HepG2 (cell line): ENCODE measurements at regions not wholly inside any gene's neighbourhood (a gene's known extent, or its start where the extent isn't known, plus 50 kb on each side); places are given as distances from the start of the nearest gene placed in this dataset.

ENCODE experiments used
- ATAC-seq: fragments of 200-7000 bp; cut with Tn5 transposase; 3 replicates; pipeline ENCODE4 v1.9.1; 2020; ENCODE audit warnings: mild to moderate bottlenecking, moderate library complexity
- BruUV-seq: library from RNA; stranded (reverse); fragments of 400-500 nt; replicated peaks from 2 replicates; lab custom pipeline; 2021; lab: Mats Ljungman, UMichigan
- CTCF ChIA-PET: fragments of 300-600 bp; formaldehyde crosslinking; extraction: SDS; loops from one replicate; lab custom pipeline; 2021; ENCODE audit warnings: low total read pairs, inconsistent platforms, low intra/inter-chr PET ratio; lab: Yijun Ruan, JAX
- POLR2A ChIA-PET: fragments of 350-600 bp; sonication (Branson Sonifier 250); formaldehyde crosslinking; loops from one replicate; lab custom pipeline; 2020; ENCODE audit warnings: antibody characterized with exemption, inconsistent platforms; lab: Yijun Ruan, JAX
- DNase-seq: peaks from one replicate; pipeline ENCODE4 v3.0.0-alpha.2; 2015; ENCODE audit warnings: low spot score
- FAIRE-seq: peaks from 3 replicates; lab custom pipeline; 2011; peaks lifted over from hg19 to GRCh38; lab: Jason Lieb, UNC
- H2AFZ ChIP-seq: one replicate; pipeline ENCODE4 v1.6.1; 2011; ENCODE audit warnings: low read length, inconsistent platforms
- H3K27ac ChIP-seq: fragments of 300-600 bp; 3 replicates; pipeline ENCODE4 v1.8.0; 2011; ENCODE audit warnings: mixed run types, mild to moderate bottlenecking, mixed read lengths, low read length, inconsistent platforms; ENCODE audit not compliant: insufficient read depth; ENCODE audit errors: extremely low read length
- H3K27me3 ChIP-seq, 2 experiments: fragments of 200-600 bp in 1 of 2; 2 replicates in 1 of 2; 3 replicates in 1 of 2; pipeline versions ENCODE4 v1.6.0 to v1.8.0; 2011; ENCODE audit warnings: low read length in 2 of 2, mild to moderate bottlenecking in 2 of 2, moderate library complexity in 2 of 2, inconsistent platforms in 1 of 2; ENCODE audit not compliant: insufficient read depth in 2 of 2, control insufficient read depth in 1 of 2
- H3K36me3 ChIP-seq, 2 experiments: fragments of 200-600 bp in 1 of 2; replicated peaks in 1 of 2; 2 replicates in 1 of 2; 3 replicates in 1 of 2; pipeline versions ENCODE4 v1.5.1 to v1.8.0; 2011; ENCODE audit warnings: low read length in 2 of 2, inconsistent platforms in 1 of 2; ENCODE audit not compliant: insufficient read depth in 2 of 2, control insufficient read depth in 1 of 2
- H3K4me1 ChIP-seq: 2 replicates; pipeline ENCODE4 v1.5.1; 2012; ENCODE audit warnings: low read length, inconsistent platforms; ENCODE audit not compliant: insufficient read depth
- H3K4me2 ChIP-seq: 2 replicates; pipeline ENCODE4 v1.6.0; 2011; ENCODE audit warnings: low read depth, low read length, inconsistent platforms
- H3K4me3 ChIP-seq, 3 experiments: fragments of 200-600 bp in 1 of 3; sonication (generic), shearing (Covaris generic) in 1 of 3; replicated peaks in 1 of 3; 2 replicates each; pipeline ENCODE4 v1.5.1; 2011 to 2016; ENCODE audit warnings: low read length in 3 of 3, inconsistent platforms in 2 of 3, low read depth in 2 of 3, mild to moderate bottlenecking in 2 of 3, control low read depth in 1 of 3, mixed read lengths in 1 of 3; ENCODE audit not compliant: insufficient read depth in 1 of 3
- H3K79me2 ChIP-seq: one replicate; pipeline ENCODE4 v1.6.1; 2011; ENCODE audit warnings: low read length, inconsistent platforms; ENCODE audit not compliant: insufficient read depth
- H3K9ac ChIP-seq: 2 replicates; pipeline ENCODE4 v1.6.0; 2011; ENCODE audit warnings: mild to moderate bottlenecking, low read depth, low read length, inconsistent platforms; ENCODE audit not compliant: insufficient read depth
- H3K9me3 ChIP-seq: 2 replicates; pipeline ENCODE4 v1.5.1; 2012; ENCODE audit warnings: mild to moderate bottlenecking, low read length
- H4K20me1 ChIP-seq: 2 replicates; pipeline ENCODE4 v1.6.0; 2011; ENCODE audit warnings: inconsistent platforms, mild to moderate bottlenecking, low read length, moderate library complexity; ENCODE audit not compliant: insufficient read depth
- CREB3 ChIP-seq: sonication (generic); formaldehyde crosslinking; IDR thresholded peaks from 2 replicates; pipeline ENCODE4 v1.5.0; 2020; ENCODE audit warnings: missing genetic modification reagents
- ELF4 ChIP-seq: sonication (generic); formaldehyde crosslinking; IDR thresholded peaks from 2 replicates; pipeline ENCODE4 v1.5.0; 2020; ENCODE audit warnings: missing genetic modification reagents, mild to moderate bottlenecking, moderate library complexity, borderline replicate concordance
- FOSL1 ChIP-seq: sonication (generic); formaldehyde crosslinking; IDR thresholded peaks from 2 replicates; pipeline ENCODE4 v1.9.0; 2021; ENCODE audit warnings: missing genetic modification reagents, borderline replicate concordance
- HIVEP1 ChIP-seq: sonication (generic); formaldehyde crosslinking; IDR thresholded peaks from 2 replicates; pipeline ENCODE4 v1.4.0; 2020; ENCODE audit warnings: mild to moderate bottlenecking, missing genetic modification reagents
- NFAT5 ChIP-seq: sonication (generic); formaldehyde crosslinking; IDR thresholded peaks from 2 replicates; pipeline ENCODE4 v1.4.0; 2020; ENCODE audit warnings: missing genetic modification reagents
- NFE2 ChIP-seq: sonication (generic); formaldehyde crosslinking; IDR thresholded peaks from 2 replicates; pipeline ENCODE4 v1.4.0; 2020; ENCODE audit warnings: missing genetic modification reagents
- POGZ ChIP-seq: sonication (generic); formaldehyde crosslinking; IDR thresholded peaks from 2 replicates; pipeline ENCODE4 v1.4.0; 2020; ENCODE audit warnings: mild to moderate bottlenecking, missing genetic modification reagents
- SIX4 ChIP-seq: sonication (generic); formaldehyde crosslinking; IDR thresholded peaks from 2 replicates; pipeline ENCODE4 v1.4.0; 2020; ENCODE audit warnings: missing genetic modification reagents
- SUZ12 ChIP-seq: fragments of 150-350 bp; IDR thresholded peaks from 2 replicates; pipeline ENCODE4 v1.6.1; 2014; ENCODE audit warnings: low read depth, low read length
- YEATS2 ChIP-seq: sonication (generic); formaldehyde crosslinking; IDR thresholded peaks from 2 replicates; pipeline ENCODE4 v1.4.0; 2020; ENCODE audit warnings: missing genetic modification reagents, borderline replicate concordance
- ZFP41 ChIP-seq: sonication (generic); formaldehyde crosslinking; IDR thresholded peaks from 2 replicates; pipeline ENCODE4 v1.4.0; 2020; ENCODE audit warnings: mild to moderate bottlenecking, missing genetic modification reagents, borderline replicate concordance
- ZNF501 ChIP-seq: sonication (generic); formaldehyde crosslinking; IDR thresholded peaks from 2 replicates; pipeline ENCODE4 v1.5.1; 2020; ENCODE audit warnings: mild to moderate bottlenecking, moderate library complexity, missing genetic modification reagents
- ZNF616 ChIP-seq: sonication (generic); formaldehyde crosslinking; IDR thresholded peaks from 2 replicates; pipeline ENCODE4 v1.5.0; 2020; ENCODE audit warnings: low read depth, mild to moderate bottlenecking, missing genetic modification reagents
- WGBS: methylation state at CpG from one replicate; pipeline ENCODE4 v1.1.6; 2017; ENCODE audit warnings: low lambda C conversion rate; 5-methylcytosine and 5-hydroxymethylcytosine counted together
- in situ Hi-C: cut with HindIII; loops from 2 replicates; pipeline ENCODE4 v1.10.0; 2017; ENCODE audit warnings: low pct_unique_long_range_greater_than_20kb; ENCODE audit not compliant: extremely low pct_ligation_motif_present
- intact Hi-C: fragments of 100-400 bp; cut with micrococcal nuclease; formaldehyde crosslinking; loops from one replicate; pipeline ENCODE4 v1.10.0; 2022; ENCODE audit not compliant: unreplicated experiment

- FAIRE-seq: no peak
- Histone ChIP-seq H3K79me2 (no peaks in the 10 kb centered on the region), H3K27ac (no peak overlapping the region), H3K4me2 (no peak overlapping the region), H3K27me3 (peaks cover 0 to 2% of the 10 kb centered on the region in 2 experiments; a peak in 1 of 5 replicates), H4K20me1 (no peaks in the 10 kb centered on the region), H2AFZ (no peak overlapping the region), H3K4me1 (no peaks in the 10 kb centered on the region), H3K9me3 (no peaks in the 10 kb centered on the region), H3K9ac (no peak overlapping the region), H3K4me3 (no peak overlapping the region), H3K36me3 (no peaks in the 10 kb centered on the region)
- intact Hi-C loops: no loop called here
- DNase-seq: no peak
- CTCF ChIA-PET: no interaction called here
- in situ Hi-C loops: no loop called here
- no peak for ATAC-seq
- 4% methylated on average over 6 of the region's 7 CpGs for WGBS
- no TSS peak for BruUV-seq
- TF ChIP-seq HIVEP1 (CRISPR knock-in tag) (no peak), FOSL1 (CRISPR knock-in tag) (no peak), ZNF616 (CRISPR knock-in tag) (no peak), POGZ (CRISPR knock-in tag) (no peak), YEATS2 (CRISPR knock-in tag) (no peak), ELF4 (CRISPR knock-in tag) (no peak), SUZ12 (no peak)
- POLR2A ChIA-PET: no interaction called here
These were observed 201.5 kb downstream of the LMO4 start for GRCh38 chr1:87530042-87530807.

- CTCF ChIA-PET: no interaction called here
- TF ChIP-seq SIX4 (CRISPR knock-in tag): no peak
- no peak for TF ChIP-seq ZNF501 (CRISPR knock-in tag)
- no peak for TF ChIP-seq NFAT5
- TF ChIP-seq NFE2 (CRISPR knock-in tag): no peak
- TF ChIP-seq CREB3 (CRISPR knock-in tag): no peak
- no peak for TF ChIP-seq ZFP41
These were observed 206.9 kb downstream of the LMO4 start for GRCh38 chr1:87535551-87535950.

More at GRCh38 chr1:87535551-87535950, 206.9 kb downstream of the LMO4 start:
- Histone ChIP-seq H3K27ac (no peak overlapping the region), H4K20me1 (no peaks in the 10 kb centered on the region), H3K9me3 (no peaks in the 10 kb centered on the region), H3K4me2 (no peak overlapping the region), H3K9ac (no peak overlapping the region), H3K4me1 (no peaks in the 10 kb centered on the region), H2AFZ (no peak overlapping the region), H3K27me3 (no peaks in the 10 kb centered on the region), H3K4me3 (no peak overlapping the region), H3K36me3 (no peaks in the 10 kb centered on the region), H3K79me2 (no peaks in the 10 kb centered on the region)
- DNase-seq (no peak), ATAC-seq (no peak), FAIRE-seq (no peak)
- in situ Hi-C loops (no loop called here), intact Hi-C loops (no loop called here)
- 0% methylated on average over 1 of the region's 1 CpG for WGBS
- no TSS peak for BruUV-seq
- POLR2A ChIA-PET: no interaction called here
